ENCODE measurements at regions not wholly inside any gene's neighbourhood (a gene's known extent, or its start where the extent isn't known, plus 50 kb on each side); places are given as distances from the start of the nearest gene placed in this dataset.

DNA sequence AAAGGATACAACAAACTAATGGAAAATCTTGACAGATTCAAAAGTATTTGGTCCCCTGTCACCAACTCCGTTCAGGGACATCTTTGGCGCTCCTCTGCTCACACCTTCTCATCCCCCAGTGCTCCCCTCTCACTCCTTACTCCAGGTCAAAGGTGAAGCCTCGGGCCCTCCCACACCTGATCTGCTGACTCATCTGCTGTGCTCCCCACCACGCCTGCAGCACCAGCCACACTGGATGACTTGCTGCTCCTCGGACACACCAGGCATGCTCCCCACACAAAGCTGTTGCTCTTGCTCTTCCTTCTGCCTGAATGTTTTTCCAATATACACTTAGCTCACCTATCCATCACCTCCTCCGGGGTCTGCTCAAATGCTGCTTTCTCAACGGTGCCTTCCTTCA is 123.4 kb downstream of the ESM1 start:
- intact Hi-C loops (cut with DNase I), result loop anchor here (10.0 kb wide), 1 partner anchor 617 kb away; no protein-coding TSS in a partner anchor
- DNase-seq, result no peak

DNA sequence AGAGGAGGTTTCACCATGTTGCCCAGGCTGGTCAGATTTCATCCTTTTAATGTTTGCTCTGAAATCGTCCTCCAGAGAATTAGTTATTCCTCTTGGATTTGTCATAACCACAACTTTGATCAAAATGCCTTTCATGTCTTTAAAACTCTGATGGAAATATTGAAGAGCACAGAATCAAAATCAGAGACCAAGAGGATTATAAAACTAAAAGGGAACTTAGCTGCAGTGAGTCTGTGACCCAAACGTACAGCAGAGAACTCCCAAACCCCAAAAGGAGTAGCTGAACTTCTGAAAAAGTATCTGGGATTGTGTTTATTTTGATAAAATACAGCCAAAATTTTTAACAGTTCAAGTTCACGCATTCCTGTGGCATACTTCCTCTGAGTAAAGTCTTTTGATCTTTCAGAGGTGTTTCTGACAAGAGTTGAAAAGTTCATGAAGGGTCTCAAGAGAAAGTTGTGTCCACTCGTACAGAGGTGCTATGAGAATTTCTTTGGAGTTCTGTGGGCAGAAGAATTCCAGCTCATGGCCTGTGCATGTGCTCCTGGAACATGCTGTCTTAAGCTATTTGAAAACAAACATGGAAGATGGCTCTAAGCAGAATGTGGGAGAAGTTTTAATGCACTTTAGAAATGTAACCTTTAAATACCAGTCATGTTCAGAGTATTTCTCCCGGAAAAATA is 124.0 kb downstream of the ESM1 start:
- intact Hi-C loops (cut with DNase I), result loop anchor here (10.0 kb wide), 1 partner anchor 617 kb away; no protein-coding TSS in a partner anchor

GRCh38 chr5:54860321-54860720 is 125.1 kb downstream of the ESM1 start:
- DNase-seq, result no peak
- intact Hi-C loops (cut with DNase I), result loop anchor here (10.0 kb wide), 1 partner anchor 616 kb away; no protein-coding TSS in a partner anchor

More for the DNA sequence above, 124.0 kb downstream of the ESM1 start:
- no peak for DNase-seq

DNA sequence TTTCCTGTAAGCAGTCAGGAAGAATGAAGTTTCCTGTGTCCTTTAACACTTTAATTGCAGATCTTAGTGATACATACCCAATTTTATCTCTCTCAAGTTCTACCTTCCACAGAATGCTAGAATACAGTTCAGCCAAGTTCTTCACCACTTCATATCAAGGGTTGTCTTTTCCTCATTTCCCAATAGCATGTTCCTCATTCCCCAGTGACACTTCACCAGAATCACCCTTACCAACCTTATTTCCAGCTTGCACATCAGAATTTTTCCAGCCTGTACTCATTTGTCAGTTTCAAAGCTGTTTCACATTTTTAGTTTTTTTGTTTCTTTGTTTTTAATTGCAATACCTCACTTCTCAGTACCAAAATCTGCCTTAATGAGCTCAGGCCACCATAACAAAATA is 126.1 kb downstream of the ESM1 start:
- no peak for DNase-seq
- intact Hi-C loops (cut with DNase I), result no loop called here

GRCh38 chr5:54854883-54855581 is 130.4 kb downstream of the ESM1 start:
- no peak for DNase-seq
- intact Hi-C loops (cut with DNase I), result no loop called here

GRCh38 chr5:54852007-54852406 is 133.4 kb downstream of the ESM1 start:
- intact Hi-C loops (cut with DNase I), result no loop called here
- DNase-seq, result no peak

DNA sequence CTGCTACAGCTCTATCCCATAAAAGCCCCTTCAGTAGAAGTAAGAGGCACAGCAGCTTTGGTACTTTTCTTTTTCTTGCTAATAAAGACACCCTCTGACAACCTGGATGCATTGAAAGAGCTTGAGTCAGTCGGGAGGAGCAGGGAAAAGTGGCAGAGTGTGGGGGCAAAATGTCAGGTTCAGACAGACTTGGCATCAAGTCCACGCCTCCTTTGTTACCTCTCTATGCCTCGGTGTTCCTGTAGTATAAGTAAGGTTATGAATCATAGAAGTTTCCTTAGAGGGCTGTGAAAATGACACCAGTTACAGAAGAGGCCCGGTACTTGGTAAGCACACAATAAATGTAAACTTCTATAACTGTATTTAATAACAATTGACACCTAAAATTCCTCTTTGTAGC is 133.9 kb downstream of the ESM1 start:
- intact Hi-C loops (cut with DNase I), result no loop called here
- peak in 38 of 42 donors; percentile 17 to 92 (median 62) for DNase-seq

DNA sequence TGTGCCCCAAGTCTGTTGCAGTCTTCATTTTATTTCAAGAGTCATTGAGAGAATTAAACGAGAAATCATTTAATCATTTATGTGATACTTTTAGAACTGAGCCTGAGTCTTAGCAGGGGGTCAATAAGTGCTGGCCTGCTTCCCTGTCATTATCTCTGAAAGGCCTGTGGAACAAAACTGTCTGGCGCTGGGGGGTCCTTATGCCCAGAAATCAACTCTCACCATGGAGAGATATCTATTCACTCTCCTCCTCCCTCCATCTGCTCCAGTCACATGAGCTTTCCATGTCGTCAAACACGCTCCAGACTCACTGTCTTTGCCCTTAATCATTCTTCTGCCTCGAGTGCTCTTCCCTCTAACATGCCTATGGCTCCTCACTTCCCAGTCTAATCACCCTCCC is 136.8 kb downstream of the ESM1 start:
- no peak for DNase-seq
- intact Hi-C loops (cut with DNase I), result no loop called here

DNA sequence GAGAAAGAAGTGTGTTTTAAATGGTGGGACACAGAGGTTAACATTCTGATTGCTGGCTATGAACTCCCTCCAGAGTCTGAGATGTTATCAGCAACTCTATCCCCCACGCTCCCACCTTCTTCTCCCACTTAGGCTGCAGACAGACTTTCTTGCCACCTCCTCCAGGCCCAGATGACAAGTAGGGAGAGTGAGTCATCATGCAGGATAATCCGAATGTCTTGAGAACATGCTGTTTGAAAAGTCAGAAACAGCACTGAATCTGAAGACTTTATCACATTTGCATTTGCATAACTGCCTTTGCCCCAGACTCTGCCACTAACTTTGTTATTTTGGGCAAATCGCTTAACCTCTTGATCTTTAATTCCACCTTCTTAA is 139.8 kb downstream of the ESM1 start:
- peak in 40 of 42 donors; percentile 10 to 88 (median 56) for DNase-seq
- intact Hi-C loops (cut with DNase I), result loop anchor here (2.0 kb wide), 1 partner anchor 329 kb away; the partner anchor contains the start of gene SNX18

DNA sequence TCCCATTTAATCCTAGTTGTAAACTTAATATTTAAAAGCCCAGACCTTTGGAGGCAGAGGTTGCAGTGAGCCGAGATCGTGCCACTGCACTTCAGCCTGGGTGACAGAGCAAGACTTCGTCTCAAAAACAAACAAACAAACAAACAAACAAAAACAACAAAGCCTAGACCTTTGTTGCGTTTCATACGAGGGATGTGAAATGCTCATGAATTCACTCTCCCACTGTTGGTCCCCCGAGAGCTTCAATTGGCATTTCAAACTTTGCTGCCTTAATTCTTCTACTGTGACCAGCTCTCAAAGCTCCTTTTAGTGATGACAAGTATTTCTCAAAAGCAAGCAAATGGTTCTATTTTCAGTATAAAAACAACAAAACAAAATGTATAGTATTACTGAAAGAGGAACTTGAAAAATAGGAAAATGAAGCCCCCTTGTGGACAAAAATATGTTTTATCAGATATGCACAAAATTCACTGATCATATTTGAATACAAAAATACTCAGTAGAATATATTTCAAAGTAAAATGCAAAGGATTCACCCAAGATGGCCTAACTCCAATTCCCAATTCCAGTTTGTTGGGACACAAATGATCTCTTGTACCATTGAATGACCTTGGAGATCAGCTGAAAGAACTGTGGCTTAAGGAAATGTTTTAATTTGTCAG is 140.4 kb downstream of the ESM1 start:
- intact Hi-C loops (cut with DNase I), result loop anchor here (2.0 kb wide), 1 partner anchor 328 kb away; the partner anchor contains the start of gene SNX18
- DNase-seq, result peak in 1 of 42 donors; percentile 22

- intact Hi-C loops (cut with DNase I), result loop anchor here (2.0 kb wide), 1 partner anchor 327 kb away; the partner anchor contains the start of gene SNX18
- DNase-seq, result no peak
Measured at GRCh38 chr5:54844266-54844665, 141.1 kb downstream of the ESM1 start.

- no peak for DNase-seq
- intact Hi-C loops (cut with DNase I), result no loop called here
Measured at GRCh38 chr5:54841481-54841880, 143.9 kb downstream of the ESM1 start.

GRCh38 chr5:54838843-54839242 is 146.6 kb downstream of the ESM1 start:
- no peak for DNase-seq
- intact Hi-C loops (cut with DNase I), result no loop called here

GRCh38 chr5:54837981-54838380 is 147.4 kb downstream of the ESM1 start:
- no peak for DNase-seq
- intact Hi-C loops (cut with DNase I), result no loop called here

DNA sequence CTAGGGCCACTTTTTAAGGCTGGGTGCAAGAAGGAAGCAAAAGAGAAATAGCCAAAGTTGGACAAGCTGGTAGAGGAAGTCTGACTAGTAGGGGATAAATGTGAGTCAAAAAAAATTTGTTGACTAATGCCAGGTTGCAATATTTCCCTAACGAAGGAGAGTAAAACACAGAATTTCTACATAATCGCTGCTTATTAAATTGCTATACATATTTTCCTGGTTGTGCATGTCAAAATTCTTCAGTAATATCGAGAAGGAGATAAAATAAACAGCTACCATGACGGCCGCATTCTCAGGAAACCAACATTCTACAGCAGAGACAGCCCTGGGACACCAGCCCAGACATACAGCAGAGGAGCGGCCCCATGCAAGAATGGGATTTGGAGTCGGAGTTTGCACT is 148.3 kb downstream of the ESM1 start:
- no peak for DNase-seq
- intact Hi-C loops (cut with DNase I), result no loop called here

DNA sequence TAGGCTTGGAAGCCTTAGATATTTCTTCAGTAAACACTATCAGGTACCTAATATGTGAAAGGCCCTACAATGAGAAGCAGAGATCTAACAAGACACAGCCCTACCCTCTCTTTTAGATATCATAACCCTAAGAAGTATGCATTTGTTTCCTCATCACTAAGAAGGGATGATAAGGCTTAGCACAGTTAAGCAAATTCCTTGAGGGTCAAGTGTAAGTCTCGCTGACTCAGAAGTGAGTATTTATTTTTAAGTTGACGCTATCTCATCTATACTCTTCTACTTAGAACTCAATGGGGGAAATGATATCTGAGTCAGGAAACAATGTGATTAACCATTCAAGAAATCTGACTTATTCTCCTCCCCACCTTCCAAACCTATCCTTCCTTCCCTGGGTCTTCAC is 149.7 kb downstream of the ESM1 start:
- no peak for DNase-seq
- intact Hi-C loops (cut with DNase I), result no loop called here

DNA sequence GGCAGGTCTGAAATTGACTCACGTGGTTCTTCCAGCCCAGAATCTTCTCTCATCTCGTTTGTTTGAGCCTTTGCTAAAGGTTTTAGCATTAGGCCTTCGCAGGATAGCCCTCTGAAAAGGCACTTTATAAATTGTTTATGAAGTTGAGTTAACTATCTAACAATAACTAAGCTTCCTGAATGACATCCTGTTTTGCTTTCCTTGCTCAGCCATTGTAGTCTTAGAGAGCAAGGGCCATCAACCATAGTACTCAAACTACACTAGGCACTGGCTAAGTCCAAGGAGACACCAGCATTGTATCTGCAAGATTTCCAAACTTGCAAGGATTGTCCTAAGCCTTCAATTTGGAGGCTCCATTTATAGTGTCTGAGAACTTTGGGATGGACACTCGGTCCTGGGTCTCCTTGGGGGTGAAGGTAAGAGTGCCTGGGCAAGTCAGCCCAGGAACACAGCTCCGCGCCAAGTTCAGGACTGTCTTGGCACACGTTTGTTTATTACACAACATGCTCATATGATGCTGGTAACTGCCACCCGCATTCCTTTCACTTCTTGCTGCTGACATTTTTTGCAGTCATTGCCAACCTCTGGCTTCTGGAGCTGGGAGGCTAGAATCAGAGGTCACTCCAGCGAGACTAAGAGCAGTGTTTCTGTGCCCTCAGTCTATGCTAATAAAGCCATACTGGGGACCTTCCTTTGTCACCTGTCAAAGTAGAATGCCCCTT is 151.1 kb downstream of the ESM1 start:
- DNase-seq, result no peak
- intact Hi-C loops (cut with DNase I), result no loop called here

GRCh38 chr5:54833590-54833989 is 151.8 kb downstream of the ESM1 start:
- no peak for DNase-seq
- intact Hi-C loops (cut with DNase I), result no loop called here

DNA sequence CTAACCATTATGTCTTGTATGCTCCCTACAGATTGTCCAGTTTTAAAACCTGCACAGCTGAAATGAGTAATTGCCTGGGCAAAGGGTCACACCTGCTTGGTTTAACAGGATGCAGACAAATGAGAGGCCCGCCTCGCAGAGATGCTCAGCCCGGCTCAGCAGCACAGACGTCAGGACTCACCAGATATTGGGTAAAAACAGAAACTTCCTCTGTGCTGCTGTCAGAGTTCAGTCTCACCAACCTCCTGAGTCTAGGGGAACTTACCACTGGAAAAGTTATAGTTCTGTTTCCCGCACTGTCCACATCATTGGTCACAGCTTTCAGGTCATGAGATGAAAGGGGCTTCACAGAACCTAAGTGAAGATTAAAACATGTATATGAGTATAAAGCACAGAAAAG is 152.5 kb downstream of the ESM1 start:
- intact Hi-C loops (cut with DNase I), result no loop called here
- peak in 6 of 42 donors; percentile 9 to 53 (median 25) for DNase-seq
